ENCODE measurements at regions not wholly inside any gene's neighbourhood (a gene's known extent, or its start where the extent isn't known, plus 50 kb on each side); places are given as distances from the start of the nearest gene placed in this dataset.

- Histone ChIP-seq H3K9ac (replicated peaks in 1 of 4; ENCODE audit: extremely low read depth in 1 of 4, low read depth in 3 of 4, low read length in 3 of 4) (no peak overlapping the region), H2AFZ (ENCODE audit: low read length) (no peak overlapping the region), H4K91ac (replicated peaks; ENCODE audit: insufficient read length, low read length) (no peak overlapping the region), H2AK5ac (ENCODE audit: low read depth, low read length) (no peak overlapping the region), H3K27ac (ENCODE audit: low read depth, low read length) (no peak overlapping the region), H4K5ac (ENCODE audit: insufficient read length, low read depth, low read length) (no peak overlapping the region), H3K4me1 (replicated peaks in 1 of 4; ENCODE audit: control insufficient read depth in 3 of 4, insufficient read depth in 4 of 4, low read length in 3 of 4) (no peaks in the 10 kb centered on the region; a peak in 1 of 7 replicates), H3K9me3 (ENCODE audit: insufficient read depth in 2 of 2, low read depth in 1 of 2, low read length in 1 of 2) (no peaks in the 10 kb centered on the region), H4K8ac (ENCODE audit: extremely low read depth, insufficient read depth, low read length) (no peak overlapping the region), H2BK12ac (ENCODE audit: low read depth, low read length) (no peak overlapping the region), H3K79me1 (ENCODE audit: low read depth, low read length) (no peaks in the 10 kb centered on the region), H3K27me3 (replicated peaks in 1 of 4; ENCODE audit: control insufficient read depth in 3 of 4, extremely low read depth in 1 of 4, insufficient read depth in 3 of 4, low read length in 3 of 4) (no peaks in the 10 kb centered on the region), H3K36me3 (ENCODE audit: control insufficient read depth in 2 of 4, insufficient read depth in 4 of 4, low read length in 3 of 4) (no peaks in the 10 kb centered on the region), H3K4me3 (ENCODE audit: extremely low read depth in 1 of 4, insufficient read depth in 2 of 4, low read depth in 3 of 4, low read length in 4 of 4) (no peak overlapping the region), H3K4me2 (ENCODE audit: insufficient read depth in 1 of 2, low read depth in 2 of 2, low read length in 2 of 2) (no peak overlapping the region), H3K56ac (replicated peaks; ENCODE audit: insufficient read length, low read depth, low read length) (no peak overlapping the region), H2BK5ac (ENCODE audit: low read depth, low read length) (no peak overlapping the region), H3K23me2 (ENCODE audit: low read depth, low read length) (no peaks in the 10 kb centered on the region), H3K4ac (replicated peaks; ENCODE audit: insufficient read length, low read depth, low read length) (no peak overlapping the region), H3K79me2 (ENCODE audit: control insufficient read depth in 1 of 2, insufficient read depth in 2 of 2, low read length in 2 of 2) (no peaks in the 10 kb centered on the region), H3K14ac (ENCODE audit: insufficient read length) (no peak overlapping the region), H3K23ac (ENCODE audit: insufficient read length) (no peak overlapping the region), H2BK120ac (replicated peaks; ENCODE audit: low read depth, low read length) (no peak overlapping the region), H3K18ac (ENCODE audit: extremely low read depth, low read length) (no peak overlapping the region), H2BK20ac (ENCODE audit: low read length) (no peak overlapping the region), H2BK15ac (ENCODE audit: low read length) (no peak overlapping the region), H4K20me1 (replicated peaks in 1 of 2; ENCODE audit: control insufficient read depth in 1 of 2, insufficient read depth in 2 of 2, low read length in 2 of 2) (no peaks in the 10 kb centered on the region)
- TF ChIP-seq POLR2A (IDR thresholded peaks at IDR 0.05; ENCODE audit: control extremely low read depth in 1 of 2, low read depth in 2 of 2, low read length in 2 of 2), result no peak
- TF ChIP-seq RBBP5 (IDR thresholded peaks at IDR 0.05; ENCODE audit: borderline replicate concordance, low read depth, low read length), result no peak
- TF ChIP-seq CEBPB (IDR thresholded peaks at IDR 0.05; ENCODE audit: low read depth, low read length), result no peak
- TF ChIP-seq TCF12 (IDR thresholded peaks at IDR 0.05; ENCODE audit: low read depth, low read length), result no peak
- no peak for TF ChIP-seq SIX5 (IDR thresholded peaks at IDR 0.05; ENCODE audit: low read depth, low read length)
- TF ChIP-seq BCL11A (IDR thresholded peaks at IDR 0.05; ENCODE audit: low read depth in 2 of 2, low read length in 2 of 2), result no peak
- no peak for TF ChIP-seq USF2 (IDR thresholded peaks at IDR 0.05; ENCODE audit: low read length)
- no peak for TF ChIP-seq KDM4A (IDR thresholded peaks at IDR 0.05; ENCODE audit: low read depth, low read length, severe bottlenecking)
- no peak for TF ChIP-seq BRCA1 (IDR thresholded peaks at IDR 0.05; ENCODE audit: low read depth, low read length)
- TF ChIP-seq CREB1 (IDR thresholded peaks at IDR 0.05), result no peak
- TF ChIP-seq HDAC6 (IDR thresholded peaks at IDR 0.05; ENCODE audit: low read depth, low read length), result no peak
- no peak for TF ChIP-seq CHD1 (IDR thresholded peaks at IDR 0.05; ENCODE audit: low read depth, low read length)
- no peak for TF ChIP-seq CTBP2 (IDR thresholded peaks at IDR 0.05; ENCODE audit: borderline replicate concordance, insufficient read depth, insufficient read length, low read length)
- TF ChIP-seq SAP30 (IDR thresholded peaks at IDR 0.05; ENCODE audit: insufficient read depth, insufficient replicate concordance, low read length), result no peak
- TF ChIP-seq EGR1 (IDR thresholded peaks at IDR 0.05; ENCODE audit: borderline replicate concordance, low read depth, low read length), result no peak
- no peak for TF ChIP-seq YY1 (IDR thresholded peaks at IDR 0.05; ENCODE audit: low read depth, low read length)
- 88% methylated on average over 5 of the region's 5 CpGs; no CpG with 5 or more reads in 1 of the 2 experiments for WGBS, 2 experiments (ENCODE audit: extremely low coverage in 1 of 2, insufficient coverage in 1 of 2, insufficient read length in 1 of 2, insufficient replicate concordance in 2 of 2, low coverage in 1 of 2, low lambda C conversion rate in 2 of 2, missing lambda C conversion rate in 1 of 2)
- DNase-seq (ENCODE audit: low read depth in 1 of 2, low spot score in 2 of 2), result no peak
- CTCF ChIA-PET (ENCODE audit: partially characterized antibody), result interaction anchor here (0.6 kb wide), 1 partner anchor 275 kb away, joined by 3 read pairs; no protein-coding TSS in a partner anchor
- POLR2A ChIA-PET (ENCODE audit: partially characterized antibody), result no interaction called here
- FAIRE-seq, result no peak
Observed at GRCh38 chr5:5645891-5646290, 223.4 kb downstream of the ICE1 start.

Data from H1 (cell line).